ENCODE measurements at regions not wholly inside any gene's neighbourhood (a gene's known extent, or its start where the extent isn't known, plus 50 kb on each side); places are given as distances from the start of the nearest gene placed in this dataset.

GRCh38 chr3:182005701-182006100 is 294.0 kb downstream of the SOX2 start:
- TF ChIP-seq, protein P1, sequence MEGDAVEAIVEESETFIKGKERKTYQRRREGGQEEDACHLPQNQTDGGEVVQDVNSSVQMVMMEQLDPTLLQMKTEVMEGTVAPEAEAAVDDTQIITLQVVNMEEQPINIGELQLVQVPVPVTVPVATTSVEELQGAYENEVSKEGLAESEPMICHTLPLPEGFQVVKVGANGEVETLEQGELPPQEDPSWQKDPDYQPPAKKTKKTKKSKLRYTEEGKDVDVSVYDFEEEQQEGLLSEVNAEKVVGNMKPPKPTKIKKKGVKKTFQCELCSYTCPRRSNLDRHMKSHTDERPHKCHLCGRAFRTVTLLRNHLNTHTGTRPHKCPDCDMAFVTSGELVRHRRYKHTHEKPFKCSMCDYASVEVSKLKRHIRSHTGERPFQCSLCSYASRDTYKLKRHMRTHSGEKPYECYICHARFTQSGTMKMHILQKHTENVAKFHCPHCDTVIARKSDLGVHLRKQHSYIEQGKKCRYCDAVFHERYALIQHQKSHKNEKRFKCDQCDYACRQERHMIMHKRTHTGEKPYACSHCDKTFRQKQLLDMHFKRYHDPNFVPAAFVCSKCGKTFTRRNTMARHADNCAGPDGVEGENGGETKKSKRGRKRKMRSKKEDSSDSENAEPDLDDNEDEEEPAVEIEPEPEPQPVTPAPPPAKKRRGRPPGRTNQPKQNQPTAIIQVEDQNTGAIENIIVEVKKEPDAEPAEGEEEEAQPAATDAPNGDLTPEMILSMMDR (conservative IDR thresholded peaks at IDR 0.05) = no peak
- no peak for TF ChIP-seq EZH2 (IDR thresholded peaks at IDR 0.05; ENCODE audit: low read depth)

Measured in PC-9 (cell line).